GM18861 (cell line): ENCODE measurements at regions not wholly inside any gene's neighbourhood (a gene's known extent, or its start where the extent isn't known, plus 50 kb on each side); places are given as distances from the start of the nearest gene placed in this dataset.
"Not testable (repeated sequence)": the region's sequence is repeated elsewhere in the genome, so short reads cannot be mapped to it uniquely, and the experiment has no call there.

ENCODE experiments used
- ATAC-seq: cut with Tn5 transposase; IDR thresholded peaks from one replicate; pipeline ENCODE4 v1.9.1; 2021; ENCODE audit not compliant: unreplicated experiment

DNA sequence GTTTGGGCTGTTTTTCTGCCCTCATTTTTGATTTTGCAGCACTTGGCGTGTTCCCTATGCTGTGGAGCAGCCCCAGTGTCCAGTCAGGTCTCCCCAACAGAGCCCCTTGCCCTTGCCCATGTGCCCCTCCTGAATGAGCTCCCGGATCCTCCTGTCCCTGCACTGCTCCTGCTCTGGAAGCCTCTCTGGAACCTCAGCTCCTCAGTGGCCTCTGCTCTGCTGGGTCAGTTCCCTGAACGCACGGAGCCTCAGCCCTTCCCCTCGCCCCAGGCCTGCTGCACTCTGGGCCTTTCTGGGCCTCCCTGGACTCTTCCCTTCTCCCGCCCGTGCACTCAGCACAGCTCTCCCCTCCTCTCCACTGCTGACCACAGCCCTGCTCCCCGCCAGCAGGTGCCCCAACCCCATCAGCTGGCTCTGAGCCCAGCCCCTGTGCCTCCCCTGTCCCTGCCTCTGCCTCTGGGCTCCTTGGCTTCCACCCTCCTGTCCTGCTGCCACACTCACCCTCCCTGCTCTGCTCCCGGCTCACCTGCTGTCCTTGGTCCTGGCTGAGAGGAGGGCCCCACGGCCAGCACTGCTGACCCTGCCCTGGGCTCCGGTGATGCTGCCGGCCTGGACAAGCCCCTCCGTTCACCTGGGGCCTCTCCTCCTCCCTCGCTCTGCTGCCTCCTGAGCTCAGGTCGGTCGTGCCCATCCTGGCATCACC, 220.6 kb downstream of the TMEM121 start:
- not testable (repeated sequence) for ATAC-seq

- ATAC-seq = not testable (repeated sequence)
Observed at GRCh38 chr14:105747503-105748203, 221.3 kb downstream of the TMEM121 start.

- ATAC-seq = no peak
Observed at GRCh38 chr14:105748204-105748578, 221.8 kb downstream of the TMEM121 start.

- ATAC-seq = not testable (repeated sequence)
Observed at GRCh38 chr14:105748710-105749109, 222.3 kb downstream of the TMEM121 start.

DNA sequence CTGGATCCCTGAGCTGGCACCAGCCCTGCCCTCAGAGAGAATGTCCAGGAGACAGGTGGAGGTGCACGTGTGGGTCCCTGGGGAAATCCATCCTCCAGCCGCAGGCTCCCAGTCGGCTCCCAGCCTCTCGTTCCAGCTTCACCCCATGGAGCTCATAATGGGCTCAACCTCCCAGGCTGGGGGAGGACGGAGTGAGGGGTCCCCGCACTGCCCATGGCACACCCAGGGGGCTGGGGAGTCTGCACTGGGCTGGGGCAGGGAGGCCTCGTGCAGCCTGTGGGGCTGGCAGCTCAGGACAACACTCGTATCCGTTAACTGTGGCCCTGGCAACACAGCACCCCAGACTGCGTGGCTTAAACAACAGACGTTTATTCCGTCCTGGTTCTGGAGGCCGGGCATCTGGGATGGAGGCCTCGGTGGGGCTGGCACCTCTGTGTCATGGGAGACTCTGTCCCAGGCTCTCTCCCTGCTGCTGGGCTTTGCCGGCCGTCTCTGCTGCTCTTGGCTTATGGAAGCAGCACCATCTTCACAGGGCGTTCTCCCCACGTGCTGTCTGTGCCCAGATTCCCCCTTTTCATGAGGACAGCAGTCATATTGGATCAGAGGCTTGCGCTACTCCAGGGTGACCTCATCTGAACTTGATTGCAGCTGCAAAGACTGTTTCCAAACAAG, 223.6 kb downstream of the TMEM121 start:
- ATAC-seq = not testable (repeated sequence)

- ATAC-seq = not testable (repeated sequence)
Observed at GRCh38 chr14:105751291-105751751, 224.9 kb downstream of the TMEM121 start.

GRCh38 chr14:105752420-105752819, 226.0 kb downstream of the TMEM121 start:
- not testable (repeated sequence) for ATAC-seq

- no peak for ATAC-seq
Observed at GRCh38 chr14:105760691-105761344, 234.4 kb downstream of the TMEM121 start.

- not testable (repeated sequence) for ATAC-seq
Observed at GRCh38 chr14:105761345-105761740, 235.0 kb downstream of the TMEM121 start.

GRCh38 chr14:105761842-105762241, 235.5 kb downstream of the TMEM121 start:
- ATAC-seq = no peak

DNA sequence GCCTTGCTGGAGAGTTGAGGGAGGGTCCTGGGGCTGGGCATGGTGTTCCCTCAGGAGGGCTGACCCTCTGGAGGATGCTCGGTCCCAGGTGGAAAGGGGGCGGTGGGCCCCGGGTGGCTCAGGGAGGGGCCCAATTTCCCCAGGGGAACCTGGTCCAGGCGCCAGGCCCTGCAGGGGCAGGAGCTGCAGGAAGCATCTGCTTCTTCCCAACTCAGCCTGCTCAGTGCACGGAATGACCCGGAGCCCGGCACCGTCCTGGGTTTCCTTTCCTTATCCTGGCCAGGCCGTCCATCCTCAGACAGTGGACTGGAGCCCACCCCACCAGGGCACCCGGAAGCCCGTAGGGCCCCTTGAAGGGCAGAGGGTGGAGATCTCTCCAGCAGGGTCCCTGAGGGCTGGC, 235.9 kb downstream of the TMEM121 start:
- not testable (repeated sequence) for ATAC-seq

GRCh38 chr14:105764254-105764901, 238.0 kb downstream of the TMEM121 start:
- not testable (repeated sequence) for ATAC-seq

DNA sequence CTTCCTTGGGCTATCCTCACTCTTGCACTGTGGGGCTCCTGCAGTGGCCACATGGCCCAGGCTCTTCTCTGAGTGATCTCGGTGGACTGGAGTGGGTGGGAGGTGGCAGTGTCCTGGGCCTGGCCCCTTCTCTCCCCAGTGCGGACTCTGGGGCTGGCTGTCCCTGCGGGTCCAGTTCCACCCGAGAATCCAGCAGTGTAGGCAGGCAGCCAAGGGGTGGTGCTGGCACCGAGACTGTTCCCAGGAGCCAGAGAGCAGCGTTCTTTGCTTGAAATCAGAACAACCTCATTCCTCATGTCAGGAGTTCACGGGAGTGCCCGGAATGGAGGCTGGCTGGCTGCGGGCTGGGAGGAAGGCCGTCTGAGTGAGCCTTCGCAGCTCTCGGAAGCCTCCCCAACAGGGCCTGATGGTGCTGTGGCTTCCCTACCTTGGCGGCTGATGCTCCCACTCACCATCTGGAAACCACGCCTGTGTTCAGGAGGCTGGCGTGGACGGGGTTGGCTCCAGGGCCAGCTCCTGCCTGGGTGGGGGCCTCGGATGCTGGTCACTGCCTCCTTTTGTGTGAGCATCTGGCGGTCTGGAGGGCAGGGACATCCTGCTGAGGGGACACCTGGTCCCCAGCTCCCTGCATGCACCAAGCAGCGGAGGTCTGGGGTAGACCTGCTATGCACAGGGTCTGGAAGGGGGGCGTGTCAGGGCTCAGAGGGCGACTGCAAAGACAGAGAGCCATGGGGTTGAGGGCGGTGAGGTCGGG, 238.9 kb downstream of the TMEM121 start:
- ATAC-seq = not testable (repeated sequence)

DNA sequence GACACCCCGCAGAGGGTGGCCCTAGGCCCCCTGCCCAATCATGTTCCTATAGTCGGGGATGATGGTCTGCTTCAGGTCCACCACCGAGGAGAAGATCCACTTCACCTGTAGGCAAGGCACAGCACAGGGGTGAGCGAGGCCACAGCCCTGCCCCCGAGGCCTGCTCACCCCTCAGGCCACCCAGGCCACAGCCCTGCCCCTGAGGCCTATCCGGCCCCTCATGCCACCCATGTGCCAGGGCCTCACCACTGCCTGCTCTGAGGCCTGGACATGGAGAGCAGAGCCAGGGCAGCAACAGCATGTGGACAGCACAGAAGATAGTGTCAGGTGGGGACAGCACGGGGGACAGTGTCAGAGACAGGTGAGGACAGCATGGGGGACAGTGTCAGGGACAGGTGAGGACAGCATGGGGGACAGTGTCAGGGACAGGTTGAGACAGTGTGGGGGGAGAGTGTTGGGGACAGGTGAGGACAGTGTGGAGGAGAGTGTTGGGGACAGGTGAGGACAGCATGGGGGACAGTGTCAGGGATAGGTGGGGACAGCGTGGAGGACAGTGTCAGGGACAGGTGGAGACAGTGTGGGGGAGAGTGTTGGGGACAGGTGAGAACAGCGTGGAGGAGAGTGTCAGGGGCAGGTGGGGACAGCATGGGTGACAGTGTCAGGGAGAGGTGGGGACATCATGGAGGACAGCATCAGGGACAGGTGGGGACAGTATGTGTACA, 239.7 kb downstream of the TMEM121 start:
- no peak for ATAC-seq

DNA sequence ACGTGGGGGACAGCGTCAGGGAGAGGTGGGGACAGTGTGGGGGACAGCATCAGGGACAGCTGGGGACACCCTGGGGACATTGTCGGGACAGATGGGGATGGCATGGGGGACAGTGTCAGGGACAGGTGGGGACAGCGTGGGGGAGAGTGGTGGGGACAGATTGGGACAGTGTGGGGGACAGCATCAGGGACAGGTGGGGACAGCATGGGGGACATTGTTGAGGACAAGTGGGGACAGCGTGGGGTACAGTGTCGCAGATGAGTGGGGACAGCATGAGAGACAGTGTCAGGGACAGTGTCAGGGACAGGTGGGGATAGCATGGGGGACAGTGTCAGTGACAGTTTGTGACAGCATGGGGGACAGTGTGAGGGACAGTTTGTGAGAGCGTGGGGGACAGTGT, 240.9 kb downstream of the TMEM121 start:
- no peak for ATAC-seq

GRCh38 chr14:105768039-105768438, 241.7 kb downstream of the TMEM121 start:
- ATAC-seq = not testable (repeated sequence)

GRCh38 chr14:105769061-105769730, 242.8 kb downstream of the TMEM121 start:
- not testable (repeated sequence) for ATAC-seq

- not testable (repeated sequence) for ATAC-seq
Observed at GRCh38 chr14:105770619-105771216, 244.3 kb downstream of the TMEM121 start.
